ENCODE measurements at regions not wholly inside any gene's neighbourhood (a gene's known extent, or its start where the extent isn't known, plus 50 kb on each side); places are given as distances from the start of the nearest gene placed in this dataset.

DNA sequence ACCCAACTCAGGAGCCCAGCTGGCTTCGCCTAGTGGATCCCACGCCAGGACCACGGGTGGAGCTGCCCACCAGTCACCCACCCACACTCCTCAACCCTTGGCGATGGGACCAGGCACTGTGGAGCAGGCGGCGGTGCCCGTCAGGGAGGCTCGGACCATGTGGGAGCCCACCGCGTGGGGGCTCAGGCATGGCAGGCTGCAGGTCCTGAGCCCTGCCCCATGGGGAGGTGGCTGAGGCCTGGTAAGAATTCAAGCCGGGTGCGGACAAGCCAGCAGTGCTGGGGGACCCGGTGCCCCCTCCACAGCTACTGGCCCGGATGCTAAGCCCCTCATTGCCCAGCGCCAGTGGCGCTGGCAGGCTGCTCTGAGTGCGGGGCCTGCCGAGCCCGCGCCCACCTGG is 123.1 kb upstream of the LGSN start:
- TF ChIP-seq, protein P1, sequence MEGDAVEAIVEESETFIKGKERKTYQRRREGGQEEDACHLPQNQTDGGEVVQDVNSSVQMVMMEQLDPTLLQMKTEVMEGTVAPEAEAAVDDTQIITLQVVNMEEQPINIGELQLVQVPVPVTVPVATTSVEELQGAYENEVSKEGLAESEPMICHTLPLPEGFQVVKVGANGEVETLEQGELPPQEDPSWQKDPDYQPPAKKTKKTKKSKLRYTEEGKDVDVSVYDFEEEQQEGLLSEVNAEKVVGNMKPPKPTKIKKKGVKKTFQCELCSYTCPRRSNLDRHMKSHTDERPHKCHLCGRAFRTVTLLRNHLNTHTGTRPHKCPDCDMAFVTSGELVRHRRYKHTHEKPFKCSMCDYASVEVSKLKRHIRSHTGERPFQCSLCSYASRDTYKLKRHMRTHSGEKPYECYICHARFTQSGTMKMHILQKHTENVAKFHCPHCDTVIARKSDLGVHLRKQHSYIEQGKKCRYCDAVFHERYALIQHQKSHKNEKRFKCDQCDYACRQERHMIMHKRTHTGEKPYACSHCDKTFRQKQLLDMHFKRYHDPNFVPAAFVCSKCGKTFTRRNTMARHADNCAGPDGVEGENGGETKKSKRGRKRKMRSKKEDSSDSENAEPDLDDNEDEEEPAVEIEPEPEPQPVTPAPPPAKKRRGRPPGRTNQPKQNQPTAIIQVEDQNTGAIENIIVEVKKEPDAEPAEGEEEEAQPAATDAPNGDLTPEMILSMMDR (IDR thresholded peaks at IDR 0.05), result no peak
- no peak for TF ChIP-seq POLR2A (IDR thresholded peaks at IDR 0.05)

Measured in right lobe of liver (tissue), 4 donors.